AG04449 (cell line): ENCODE measurements at regions not wholly inside any gene's neighbourhood (a gene's known extent, or its start where the extent isn't known, plus 50 kb on each side); places are given as distances from the start of the nearest gene placed in this dataset.
"Not testable (repeated sequence)": the region's sequence is repeated elsewhere in the genome, so short reads cannot be mapped to it uniquely, and the experiment has no call there.

Experiments used
- CTCF ChIA-PET: fragments of 350-600 bp; formaldehyde crosslinking; extraction: SDS; loops from one replicate; lab custom pipeline; 2021; ENCODE audit warnings: antibody characterized with exemption; lab: Yijun Ruan, JAX
- POLR2A ChIA-PET: fragments of 400-600, 350-600 bp; formaldehyde crosslinking; extraction: SDS; loops from one replicate; lab custom pipeline; 2020; ENCODE audit warnings: antibody characterized with exemption, inconsistent platforms; lab: Yijun Ruan, JAX
- DNase-seq: peaks from one replicate; pipeline ENCODE4 v3.0.0-alpha.2; 2010; ENCODE audit warnings: low read depth, low spot score
- H3K4me3 ChIP-seq: 2 replicates; pipeline ENCODE4 v1.5.1; 2011; ENCODE audit warnings: low read depth, mild to moderate bottlenecking, control low read depth, low read length
- TF ChIP-seq, protein P1 (sequence below): IDR thresholded peaks from one replicate; pipeline ENCODE4 v1.5.1; 2011; ENCODE audit warnings: mild to moderate bottlenecking, moderate library complexity, low read length, control low read depth, inconsistent platforms; ENCODE audit not compliant: insufficient read depth; ENCODE audit errors: missing control alignments

DNA sequence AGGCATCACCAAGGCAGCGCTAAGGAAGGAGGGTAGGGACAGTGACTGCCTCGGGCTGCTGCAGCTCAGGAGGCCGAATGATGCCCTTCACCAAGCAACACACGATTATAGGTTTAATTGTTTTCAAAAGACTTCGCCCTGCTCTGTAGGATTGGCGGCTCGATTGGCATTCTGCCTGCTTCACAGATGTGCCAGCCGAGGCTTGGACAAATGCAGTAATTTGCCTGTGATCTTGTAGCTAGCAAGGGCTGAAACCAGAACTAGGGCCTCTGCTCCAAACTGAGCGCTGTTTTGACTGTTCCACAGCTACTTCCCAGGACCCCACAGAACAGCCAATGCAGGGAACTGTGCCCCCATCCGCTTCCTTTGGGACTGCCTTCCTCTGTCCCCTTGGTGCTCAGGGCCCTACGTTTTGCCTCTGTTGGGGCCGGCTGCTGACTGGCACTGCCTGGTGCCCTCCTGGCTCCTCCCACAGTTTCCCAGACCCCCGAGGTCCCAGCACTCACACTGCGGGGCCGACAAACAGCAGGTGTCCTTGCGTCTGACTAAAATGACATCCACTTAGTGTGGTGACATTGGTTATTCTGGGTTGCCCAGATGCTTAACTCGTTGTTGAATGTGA, 62.6 kb upstream of the EN2 start:
- POLR2A ChIA-PET: no interaction called here

GRCh38 chr7:155396661-155397060, 61.3 kb upstream of the EN2 start:
- CTCF ChIA-PET: no interaction called here
- TF ChIP-seq, protein P1, sequence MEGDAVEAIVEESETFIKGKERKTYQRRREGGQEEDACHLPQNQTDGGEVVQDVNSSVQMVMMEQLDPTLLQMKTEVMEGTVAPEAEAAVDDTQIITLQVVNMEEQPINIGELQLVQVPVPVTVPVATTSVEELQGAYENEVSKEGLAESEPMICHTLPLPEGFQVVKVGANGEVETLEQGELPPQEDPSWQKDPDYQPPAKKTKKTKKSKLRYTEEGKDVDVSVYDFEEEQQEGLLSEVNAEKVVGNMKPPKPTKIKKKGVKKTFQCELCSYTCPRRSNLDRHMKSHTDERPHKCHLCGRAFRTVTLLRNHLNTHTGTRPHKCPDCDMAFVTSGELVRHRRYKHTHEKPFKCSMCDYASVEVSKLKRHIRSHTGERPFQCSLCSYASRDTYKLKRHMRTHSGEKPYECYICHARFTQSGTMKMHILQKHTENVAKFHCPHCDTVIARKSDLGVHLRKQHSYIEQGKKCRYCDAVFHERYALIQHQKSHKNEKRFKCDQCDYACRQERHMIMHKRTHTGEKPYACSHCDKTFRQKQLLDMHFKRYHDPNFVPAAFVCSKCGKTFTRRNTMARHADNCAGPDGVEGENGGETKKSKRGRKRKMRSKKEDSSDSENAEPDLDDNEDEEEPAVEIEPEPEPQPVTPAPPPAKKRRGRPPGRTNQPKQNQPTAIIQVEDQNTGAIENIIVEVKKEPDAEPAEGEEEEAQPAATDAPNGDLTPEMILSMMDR: no peak
- H3K4me3 ChIP-seq: no peak overlapping the region
- DNase-seq: no peak
- POLR2A ChIA-PET: no interaction called here

More for the DNA sequence above, 62.6 kb upstream of the EN2 start:
- CTCF ChIA-PET: no interaction called here
- H3K4me3 ChIP-seq: no peak overlapping the region
- TF ChIP-seq, protein P1: no peak
- DNase-seq: no peak

DNA sequence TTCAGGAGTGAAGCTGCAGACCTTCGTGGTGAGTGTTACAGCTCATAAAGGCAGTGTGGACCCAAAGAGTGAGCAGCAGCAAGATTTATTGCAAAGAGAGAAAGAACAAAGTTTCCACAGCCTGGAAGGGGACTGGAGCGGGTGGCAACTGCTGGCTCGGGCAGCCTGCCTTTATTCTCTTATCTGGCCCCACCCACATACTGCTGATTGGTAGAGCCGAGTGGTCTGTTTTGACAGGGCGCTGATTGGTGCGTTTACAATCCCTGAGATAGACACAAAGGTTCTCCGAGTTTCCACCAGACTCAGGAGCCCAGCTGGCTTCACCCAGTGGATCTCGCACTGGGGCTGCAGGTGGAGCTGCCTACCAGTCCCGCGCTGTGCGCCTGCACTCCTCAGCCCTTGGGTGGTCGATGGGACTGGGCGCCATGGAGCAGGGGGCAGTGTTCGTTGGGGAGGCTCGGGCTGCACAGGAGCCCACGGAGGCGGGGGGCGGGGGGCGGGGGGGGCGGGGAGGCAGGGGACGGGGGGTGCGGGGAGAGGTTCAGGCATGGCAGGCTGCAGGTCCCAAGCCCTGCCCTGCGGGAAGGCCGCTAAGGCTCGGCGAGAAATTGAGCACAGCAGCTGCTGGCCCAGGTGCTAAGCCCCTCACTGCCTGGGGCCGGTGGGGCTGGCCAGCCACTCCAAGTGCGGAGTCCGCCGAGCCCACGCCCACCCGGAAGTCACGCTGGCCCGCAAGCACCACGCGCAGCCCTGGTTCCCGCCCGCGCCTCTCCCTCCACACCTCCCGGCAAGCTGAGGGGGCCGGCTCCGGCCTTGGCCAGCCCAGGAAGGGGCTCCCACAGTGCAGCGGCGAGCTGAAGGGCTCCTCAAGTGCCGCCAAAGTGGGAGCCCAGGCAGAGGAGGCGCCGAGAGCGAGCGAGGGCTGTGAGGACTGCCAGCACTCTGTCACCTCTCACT, 59.9 kb upstream of the EN2 start:
- POLR2A ChIA-PET, CTCF ChIA-PET, H3K4me3 ChIP-seq, DNase-seq: not testable (repeated sequence)

- CTCF ChIA-PET: no interaction called here
- POLR2A ChIA-PET: no interaction called here
- TF ChIP-seq, protein P1: no peak
- no peak for DNase-seq
- no peak overlapping the region for H3K4me3 ChIP-seq
Observed at GRCh38 chr7:155398944-155399343, 59.0 kb upstream of the EN2 start.

DNA sequence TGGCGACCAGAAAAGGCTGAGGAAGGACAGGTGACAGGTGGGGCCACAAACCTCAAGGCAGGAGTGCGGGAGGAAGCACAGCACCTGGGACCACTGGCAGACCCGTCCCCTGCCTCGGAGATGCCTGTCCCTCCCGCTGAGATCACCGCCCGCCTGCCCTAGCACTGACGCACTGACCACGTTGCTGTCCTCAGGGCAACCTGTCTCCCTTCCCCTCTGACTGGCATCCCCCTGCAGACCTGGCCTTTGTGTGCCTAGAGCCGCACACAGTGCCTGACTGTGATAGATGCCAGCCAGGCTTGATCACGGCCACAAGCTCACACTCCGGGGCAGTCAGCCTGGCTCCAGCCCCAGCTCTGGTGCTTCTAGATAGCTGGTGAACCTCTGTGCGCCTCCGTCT, 58.4 kb upstream of the EN2 start:
- CTCF ChIA-PET: no interaction called here

DNA sequence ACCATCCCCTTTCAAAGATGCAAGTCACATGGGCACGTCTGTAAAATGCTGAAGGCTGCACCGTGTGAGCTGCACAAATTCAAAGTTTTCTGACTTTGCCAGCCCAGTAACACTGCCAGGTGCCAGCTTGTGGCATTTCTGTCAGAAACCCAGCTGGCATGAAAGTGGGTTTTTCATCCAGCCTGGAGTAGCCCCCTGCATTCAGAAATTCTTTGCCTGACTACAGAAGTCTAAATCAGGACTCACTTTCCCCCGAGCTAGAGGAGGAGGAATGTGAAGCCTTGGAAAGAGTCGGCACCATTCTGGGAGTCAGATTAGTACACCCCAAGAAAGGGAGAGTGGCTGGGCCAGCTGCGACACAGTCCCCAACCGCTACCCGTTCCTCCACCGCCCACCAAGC, 56.7 kb upstream of the EN2 start:
- POLR2A ChIA-PET: no interaction called here
- TF ChIP-seq, protein P1: no peak
- CTCF ChIA-PET: no interaction called here

More for the DNA sequence above, 58.4 kb upstream of the EN2 start:
- POLR2A ChIA-PET: no interaction called here
- TF ChIP-seq, protein P1: no peak
- no peak overlapping the region for H3K4me3 ChIP-seq
- DNase-seq: no peak

More for the DNA sequence above, 56.7 kb upstream of the EN2 start:
- H3K4me3 ChIP-seq: no peak overlapping the region
- DNase-seq: no peak
